RWPE1 (cell line): ENCODE measurements at regions not wholly inside any gene's neighbourhood (a gene's known extent, or its start where the extent isn't known, plus 50 kb on each side); places are given as distances from the start of the nearest gene placed in this dataset.

Source experiments
- CTCF ChIA-PET: fragments of 350-600 bp; sonication (Branson Sonifier 250); formaldehyde crosslinking; extraction: SDS; loops from one replicate; lab custom pipeline; 2021; lab: Yijun Ruan, JAX
- POLR2A ChIA-PET: fragments of 400-600 bp; formaldehyde crosslinking; extraction: SDS; loops from one replicate; lab custom pipeline; 2020; ENCODE audit warnings: antibody characterized with exemption; ENCODE audit not compliant: low non-redundant PET; lab: Yijun Ruan, JAX
- DNase-seq: peaks from one replicate; pipeline ENCODE4 v3.0.0; 2012; ENCODE audit warnings: low spot score
- H3K27ac ChIP-seq: fragments of 450-650 bp; 2 replicates; pipeline ENCODE4 v1.5.1; 2017
- TF ChIP-seq, protein P1 (sequence below): fragments of 450-650 bp; conservative IDR thresholded peaks from 2 replicates; pipeline ENCODE4 v1.5.1; 2017; ENCODE audit warnings: low read depth, mild to moderate bottlenecking

DNA sequence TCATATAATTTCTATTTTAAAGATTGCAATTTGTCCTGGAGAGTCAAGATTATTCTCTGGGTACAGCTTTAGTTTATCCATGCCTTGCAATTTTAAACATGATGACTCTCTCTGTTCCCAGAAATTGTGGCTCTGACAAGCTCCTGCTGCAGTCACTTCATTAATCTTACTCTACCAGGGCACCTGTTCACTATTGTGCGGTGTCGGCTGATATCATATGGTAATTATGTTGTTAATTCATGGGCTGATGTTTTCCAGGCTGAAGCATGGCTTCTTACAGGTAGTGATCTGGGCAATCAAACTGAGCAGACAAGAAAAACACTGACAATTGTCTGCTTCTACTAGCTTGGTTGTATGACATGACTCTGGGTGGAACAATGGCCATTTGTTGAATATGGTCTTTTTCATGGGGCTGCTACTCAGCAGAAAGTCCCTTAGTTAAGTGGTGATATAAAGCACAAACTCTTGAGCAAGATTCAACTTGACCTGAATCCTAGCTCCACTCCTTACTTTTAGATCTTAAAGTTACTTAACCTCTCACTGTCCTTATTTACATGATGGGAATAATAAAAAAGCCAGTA, 230.7 kb downstream of the FAT3 start:
- no peak for DNase-seq
- POLR2A ChIA-PET = no interaction called here
- TF ChIP-seq, protein P1, sequence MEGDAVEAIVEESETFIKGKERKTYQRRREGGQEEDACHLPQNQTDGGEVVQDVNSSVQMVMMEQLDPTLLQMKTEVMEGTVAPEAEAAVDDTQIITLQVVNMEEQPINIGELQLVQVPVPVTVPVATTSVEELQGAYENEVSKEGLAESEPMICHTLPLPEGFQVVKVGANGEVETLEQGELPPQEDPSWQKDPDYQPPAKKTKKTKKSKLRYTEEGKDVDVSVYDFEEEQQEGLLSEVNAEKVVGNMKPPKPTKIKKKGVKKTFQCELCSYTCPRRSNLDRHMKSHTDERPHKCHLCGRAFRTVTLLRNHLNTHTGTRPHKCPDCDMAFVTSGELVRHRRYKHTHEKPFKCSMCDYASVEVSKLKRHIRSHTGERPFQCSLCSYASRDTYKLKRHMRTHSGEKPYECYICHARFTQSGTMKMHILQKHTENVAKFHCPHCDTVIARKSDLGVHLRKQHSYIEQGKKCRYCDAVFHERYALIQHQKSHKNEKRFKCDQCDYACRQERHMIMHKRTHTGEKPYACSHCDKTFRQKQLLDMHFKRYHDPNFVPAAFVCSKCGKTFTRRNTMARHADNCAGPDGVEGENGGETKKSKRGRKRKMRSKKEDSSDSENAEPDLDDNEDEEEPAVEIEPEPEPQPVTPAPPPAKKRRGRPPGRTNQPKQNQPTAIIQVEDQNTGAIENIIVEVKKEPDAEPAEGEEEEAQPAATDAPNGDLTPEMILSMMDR = no peak
- no peak overlapping the region for H3K27ac ChIP-seq
- CTCF ChIA-PET = no interaction called here

DNA sequence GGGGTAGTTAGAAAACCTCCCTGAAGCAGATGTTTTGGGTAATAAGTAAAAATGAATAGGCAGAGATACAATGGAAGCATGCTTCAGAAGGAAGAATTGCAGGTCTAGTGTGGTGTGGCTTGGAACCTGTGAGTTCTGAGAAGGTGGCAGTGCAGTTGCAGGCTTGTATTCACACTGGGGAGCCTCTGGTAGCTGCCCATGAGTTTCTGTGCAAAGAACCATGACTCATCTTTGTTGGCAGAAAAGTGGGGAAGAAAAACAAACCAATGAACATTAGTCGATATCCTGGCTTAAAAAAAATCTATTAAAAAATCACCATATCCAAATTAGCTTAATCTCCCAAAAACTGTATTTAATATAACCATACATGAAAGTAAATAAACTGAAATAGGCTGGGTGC, 232.6 kb downstream of the FAT3 start:
- TF ChIP-seq, protein P1 = no peak
- no peak overlapping the region for H3K27ac ChIP-seq
- POLR2A ChIA-PET = no interaction called here
- CTCF ChIA-PET = interaction anchor here (0.6 kb wide), 1 partner anchor 12 kb away, joined by 3 read pairs; no protein-coding TSS in a partner anchor
- no peak for DNase-seq

DNA sequence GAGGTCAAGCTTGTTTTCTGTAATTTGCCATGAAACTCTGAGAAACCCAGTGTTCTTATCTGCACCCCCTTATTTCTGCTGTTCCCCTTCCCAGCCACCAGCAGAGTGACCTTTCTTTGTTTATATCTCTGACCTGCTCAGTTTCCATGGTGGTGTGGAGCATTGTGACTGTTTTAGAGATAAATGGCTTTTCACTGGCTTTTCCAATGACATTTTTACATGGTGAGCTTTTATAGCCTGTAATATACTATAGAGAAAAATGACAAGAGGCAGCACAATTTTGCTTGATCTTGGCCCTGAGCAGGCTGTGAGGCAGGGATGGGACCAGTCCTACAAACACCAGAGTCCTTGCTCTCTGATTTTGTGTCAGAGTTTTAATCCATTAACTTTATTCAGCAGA, 233.9 kb downstream of the FAT3 start:
- POLR2A ChIA-PET = no interaction called here
- TF ChIP-seq, protein P1 = no peak
- CTCF ChIA-PET = no interaction called here
- no peak for DNase-seq
- H3K27ac ChIP-seq = no peak overlapping the region

DNA sequence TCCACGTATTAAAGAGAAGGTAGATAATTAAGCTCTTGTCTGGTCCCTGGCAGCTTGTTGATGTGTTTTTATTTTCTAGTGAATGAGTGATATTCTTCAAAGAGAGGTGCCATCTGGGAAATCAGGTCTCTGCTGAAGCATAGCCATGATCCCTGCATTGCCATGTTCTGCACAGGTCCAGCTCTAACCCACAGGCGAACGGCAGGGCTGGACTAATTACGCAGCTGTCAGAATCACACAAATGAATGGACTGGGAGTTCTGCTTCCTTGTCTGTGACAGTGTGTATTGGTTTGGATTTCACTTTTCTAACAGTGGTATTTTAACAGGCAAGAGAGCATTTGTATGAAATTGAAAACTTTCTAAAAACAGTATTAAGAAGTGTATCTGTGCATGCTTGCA, 235.6 kb downstream of the FAT3 start:
- TF ChIP-seq, protein P1 = no peak
- H3K27ac ChIP-seq = no peak overlapping the region
- POLR2A ChIA-PET = no interaction called here
- no peak for DNase-seq
- CTCF ChIA-PET = interaction anchor here (1.0 to 1.1 kb wide), 2 partner anchors 186 to 425 kb away, joined by 4 read pairs; no protein-coding TSS in a partner anchor

DNA sequence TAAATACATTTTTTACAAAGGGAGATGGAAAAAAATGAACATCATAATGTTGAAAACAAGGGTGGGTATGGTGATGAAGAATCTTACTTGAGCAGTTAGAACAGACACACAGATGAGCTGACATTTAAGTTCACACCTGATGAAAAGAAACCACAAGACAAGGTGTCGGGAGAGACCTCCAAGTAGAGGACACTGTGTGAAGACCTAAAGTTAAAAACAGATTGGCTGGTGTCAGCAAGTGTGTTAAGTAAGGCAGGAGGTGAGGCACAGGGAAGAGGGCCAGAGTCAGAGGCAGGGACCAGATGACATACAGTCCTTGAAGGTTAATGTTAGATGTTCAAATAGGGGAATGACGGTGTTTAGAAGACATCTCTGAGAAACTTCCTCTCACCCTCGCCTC, 236.8 kb downstream of the FAT3 start:
- TF ChIP-seq, protein P1 = no peak

DNA sequence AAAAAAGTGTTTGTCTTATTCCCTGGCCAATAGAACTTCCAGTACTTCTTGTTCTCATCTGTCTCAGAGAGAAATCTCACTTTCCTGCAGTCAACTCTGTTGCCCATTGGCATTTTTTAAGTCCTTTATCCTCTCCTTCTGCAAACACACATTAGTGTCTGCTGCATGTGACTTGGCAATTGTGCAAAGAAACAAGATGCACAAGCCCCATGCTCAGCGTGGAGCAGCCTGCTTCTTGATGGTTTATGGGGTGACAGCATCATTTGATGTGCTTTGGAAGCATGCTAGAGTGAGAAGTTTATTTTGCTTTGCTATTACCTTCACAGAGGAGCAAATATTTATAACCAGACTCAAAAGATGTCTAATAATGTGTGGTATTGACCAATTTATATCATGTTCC, 238.2 kb downstream of the FAT3 start:
- ChIA-PET CTCF (no interaction called here), POLR2A (no interaction called here)
- no peak for DNase-seq
- H3K27ac ChIP-seq = no peak overlapping the region
- TF ChIP-seq, protein P1 = no peak

More for the DNA sequence above, 236.8 kb downstream of the FAT3 start:
- DNase-seq = no peak
- ChIA-PET CTCF (interaction anchor here (1.1 kb wide), 1 partner anchor 424 kb away, joined by 4 read pairs; no protein-coding TSS in a partner anchor), POLR2A (no interaction called here)
- no peak overlapping the region for H3K27ac ChIP-seq
